ENCODE measurements at regions not wholly inside any gene's neighbourhood (a gene's known extent, or its start where the extent isn't known, plus 50 kb on each side); places are given as distances from the start of the nearest gene placed in this dataset.
"Not testable (repeated sequence)": the region's sequence is repeated elsewhere in the genome, so short reads cannot be mapped to it uniquely, and the experiment has no call there.

DNA sequence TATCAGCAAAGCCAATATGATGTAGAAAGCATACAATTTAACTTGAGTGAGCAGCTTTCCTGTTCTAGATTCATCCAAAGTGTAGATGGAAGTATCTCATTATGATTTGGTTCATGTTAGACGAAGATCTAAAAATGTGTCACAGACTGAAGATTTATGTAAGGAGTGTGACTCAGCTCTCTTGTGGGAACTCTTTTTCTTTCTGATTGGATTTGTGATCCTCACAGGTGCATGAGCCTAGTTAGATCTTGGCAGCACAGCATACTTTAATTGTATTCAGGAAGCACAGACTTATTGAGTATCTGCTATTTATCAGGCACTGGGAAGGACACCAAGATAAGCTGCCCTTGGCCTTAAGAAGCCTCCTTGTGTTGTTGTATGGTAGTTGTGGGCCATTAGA, 147.1 kb downstream of the C11orf91 start:
- no peak for DNase-seq

DNA sequence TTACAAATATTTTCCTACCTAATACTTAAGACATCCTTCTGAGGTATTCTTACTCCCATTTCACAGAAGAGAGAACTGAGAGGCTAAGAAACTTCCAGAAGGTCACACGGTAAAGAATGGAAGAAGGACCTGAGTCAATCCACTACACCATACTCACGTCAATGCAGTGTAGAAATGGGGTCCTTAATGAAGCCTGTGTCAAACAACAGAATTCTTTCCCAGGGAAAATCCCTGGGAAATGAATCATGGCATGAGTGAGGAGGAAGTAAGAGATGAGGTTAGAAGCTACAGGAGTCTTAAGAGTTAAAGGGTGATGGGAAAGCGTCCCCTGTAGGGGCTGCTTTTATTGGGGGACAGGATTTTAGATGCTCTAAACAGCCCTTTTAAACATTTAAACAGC, 147.9 kb downstream of the C11orf91 start:
- DNase-seq, result no peak

DNA sequence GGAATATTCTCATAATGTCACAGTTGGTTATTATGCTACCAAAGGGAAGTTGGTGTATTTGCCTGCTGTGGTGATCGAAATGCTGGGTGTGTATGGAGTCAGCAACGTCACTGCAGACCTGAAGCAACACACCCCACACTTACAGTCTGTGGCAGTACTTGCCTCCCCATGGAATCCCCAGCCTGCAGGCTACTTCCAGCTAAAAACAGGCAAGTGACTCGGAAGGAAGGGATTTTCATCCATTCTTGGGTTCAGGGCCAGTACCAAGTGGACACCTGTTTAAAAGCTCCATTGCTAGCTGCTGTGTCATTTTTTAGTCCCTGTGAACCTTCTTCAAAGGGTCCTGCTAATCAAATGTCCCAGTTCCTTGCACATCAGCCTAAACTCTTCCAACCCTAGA, 149.6 kb downstream of the C11orf91 start:
- no peak for DNase-seq

DNA sequence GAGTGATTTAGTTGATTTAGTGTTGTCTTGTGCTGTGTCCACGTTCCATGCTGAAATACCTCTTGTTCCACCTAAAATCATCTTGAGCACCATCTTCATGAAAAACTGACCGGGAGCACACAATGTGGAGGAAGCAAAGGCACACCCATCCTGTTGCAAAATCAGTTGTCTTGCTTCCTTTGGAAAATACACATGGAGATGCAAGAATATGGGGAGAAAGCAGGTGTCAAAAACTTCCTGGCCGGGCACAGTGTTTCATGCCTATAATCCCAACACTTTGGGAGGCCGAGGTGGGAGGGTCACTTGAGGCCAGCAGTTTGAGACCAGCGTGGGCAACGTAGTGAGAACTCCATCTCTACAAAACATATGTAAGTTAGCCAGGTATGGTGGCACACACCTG, 151.1 kb downstream of the C11orf91 start:
- DNase-seq, result no peak

DNA sequence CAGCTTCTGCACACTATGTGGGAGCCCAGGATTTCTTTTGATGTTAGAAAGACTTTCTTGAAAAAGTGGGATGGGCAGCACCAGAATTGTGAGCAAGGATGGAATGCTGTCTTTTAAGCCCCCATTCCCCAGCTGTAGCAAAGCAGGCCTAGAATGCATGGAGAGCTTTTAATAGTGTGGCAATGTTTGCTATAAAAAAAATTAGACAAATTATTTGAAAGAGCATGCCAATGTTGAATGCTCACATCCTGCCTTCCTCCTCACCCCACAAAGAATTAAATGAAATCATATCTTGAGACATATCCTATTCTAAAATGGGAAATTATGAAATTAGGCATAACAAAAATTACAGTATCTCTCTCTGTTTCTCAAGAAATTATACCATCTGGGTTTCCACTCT, 154.7 kb downstream of the C11orf91 start:
- no peak for DNase-seq

DNA sequence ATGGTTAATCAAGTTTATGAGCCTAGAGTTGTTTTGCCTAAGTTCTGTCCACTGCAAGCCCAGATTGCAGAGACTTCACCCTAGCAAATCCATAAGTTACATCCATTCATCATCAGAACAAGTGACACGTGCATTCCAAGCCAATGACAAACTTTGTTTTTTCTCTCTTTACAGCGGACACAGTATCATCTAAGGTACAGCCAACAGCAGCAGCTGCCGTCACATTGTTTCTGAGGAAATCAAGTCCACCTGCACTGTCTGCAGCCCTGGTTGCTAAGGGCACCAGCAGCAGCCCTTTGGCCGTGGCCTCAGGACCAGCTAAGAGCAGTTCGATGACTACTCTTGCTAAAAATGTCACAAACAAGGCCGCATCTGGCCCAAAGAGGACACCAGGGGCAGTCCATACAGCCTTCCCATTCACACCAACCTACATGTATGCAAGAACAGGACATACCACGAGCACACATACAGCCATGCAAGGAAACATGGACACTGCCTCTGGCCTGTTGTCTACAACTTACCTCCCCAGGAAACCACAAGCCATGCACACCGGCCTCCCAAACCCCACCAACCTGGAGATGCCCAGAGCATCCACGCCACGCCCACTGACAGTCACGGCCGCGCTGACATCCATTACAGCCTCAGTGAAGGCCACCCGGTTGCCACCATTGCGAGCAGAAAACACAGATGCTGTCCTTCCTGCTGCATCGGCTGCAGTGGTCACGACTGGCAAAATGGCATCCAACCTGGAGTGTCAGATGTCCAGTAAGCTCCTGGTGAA, 155.8 kb downstream of the C11orf91 start:
- no peak for DNase-seq

DNA sequence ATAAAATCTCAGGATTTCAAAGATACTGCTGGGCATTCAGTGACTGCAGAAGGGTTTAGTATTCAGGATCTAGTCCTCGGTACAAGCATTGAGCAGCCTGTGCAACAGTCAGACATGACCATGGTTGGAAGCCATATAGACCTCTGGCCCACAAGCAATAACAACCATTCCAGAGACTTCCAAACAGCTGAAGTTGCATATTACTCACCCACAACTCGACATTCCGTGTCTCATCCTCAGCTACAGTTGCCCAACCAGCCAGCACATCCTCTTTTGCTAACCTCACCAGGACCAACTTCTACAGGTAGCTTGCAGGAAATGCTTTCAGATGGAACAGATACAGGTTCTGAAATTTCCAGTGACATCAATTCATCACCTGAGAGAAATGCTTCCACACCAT, 156.8 kb downstream of the C11orf91 start:
- no peak for DNase-seq

DNA sequence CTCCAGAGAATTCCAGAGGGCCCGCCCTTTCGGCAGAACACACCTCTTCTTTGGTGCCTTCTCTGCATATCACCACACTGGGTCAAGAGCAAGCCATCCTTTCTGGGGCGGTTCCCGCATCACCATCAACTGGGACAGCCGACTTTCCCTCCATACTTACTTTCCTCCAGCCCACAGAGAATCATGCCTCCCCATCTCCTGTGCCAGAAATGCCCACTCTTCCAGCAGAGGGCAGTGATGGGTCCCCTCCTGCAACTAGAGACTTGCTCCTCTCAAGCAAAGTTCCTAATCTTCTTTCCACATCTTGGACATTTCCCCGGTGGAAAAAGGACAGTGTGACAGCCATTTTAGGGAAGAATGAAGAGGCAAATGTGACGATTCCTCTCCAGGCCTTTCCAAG, 157.7 kb downstream of the C11orf91 start:
- DNase-seq, result peak in 6 of 14 donors; percentile 6 to 25 (median 16)

DNA sequence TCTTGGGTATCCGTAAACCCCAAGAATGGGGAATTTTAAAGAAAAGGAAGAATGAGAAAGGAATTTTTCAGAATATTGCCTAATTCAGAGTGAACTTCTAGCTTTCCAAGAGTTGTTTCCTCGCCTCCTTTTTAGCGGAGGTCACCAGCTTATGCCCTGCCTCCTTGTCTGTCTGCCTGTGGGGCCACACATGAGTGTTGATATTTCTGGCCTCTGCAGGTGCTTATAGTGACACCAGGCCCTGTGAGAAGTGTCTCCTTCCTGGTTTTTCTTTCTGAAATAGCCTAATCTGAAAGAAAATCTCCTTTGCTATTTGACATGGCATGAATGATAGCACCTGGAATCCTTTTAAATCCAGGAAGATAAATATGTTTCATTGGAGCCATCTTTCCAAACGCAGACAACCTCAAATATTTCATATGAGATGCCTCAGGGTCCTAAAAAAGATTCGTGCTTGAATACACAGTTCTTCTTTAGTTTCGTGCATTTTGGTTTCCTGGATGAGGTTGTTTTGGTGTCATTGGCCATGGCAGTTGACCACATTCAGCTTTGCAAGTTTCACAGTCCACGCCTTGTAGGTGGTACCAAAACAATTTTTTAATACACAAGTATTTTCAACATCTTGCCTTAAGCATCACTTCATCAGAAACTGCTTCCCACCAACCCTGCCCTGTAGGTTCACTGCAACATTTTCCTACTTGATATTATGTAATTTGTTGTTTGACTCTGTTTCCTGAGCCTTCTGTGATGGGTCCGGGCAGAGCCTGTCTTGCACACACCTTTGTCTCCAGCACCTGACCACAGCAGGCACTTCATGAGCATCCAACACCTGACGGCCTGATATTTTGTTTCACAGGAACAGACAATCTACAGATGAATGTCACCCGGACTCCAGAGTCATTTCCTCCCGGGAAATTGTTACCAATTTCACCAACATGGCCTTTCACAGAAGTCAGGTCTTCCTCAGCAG, 159.4 kb downstream of the C11orf91 start:
- no peak for DNase-seq

DNA sequence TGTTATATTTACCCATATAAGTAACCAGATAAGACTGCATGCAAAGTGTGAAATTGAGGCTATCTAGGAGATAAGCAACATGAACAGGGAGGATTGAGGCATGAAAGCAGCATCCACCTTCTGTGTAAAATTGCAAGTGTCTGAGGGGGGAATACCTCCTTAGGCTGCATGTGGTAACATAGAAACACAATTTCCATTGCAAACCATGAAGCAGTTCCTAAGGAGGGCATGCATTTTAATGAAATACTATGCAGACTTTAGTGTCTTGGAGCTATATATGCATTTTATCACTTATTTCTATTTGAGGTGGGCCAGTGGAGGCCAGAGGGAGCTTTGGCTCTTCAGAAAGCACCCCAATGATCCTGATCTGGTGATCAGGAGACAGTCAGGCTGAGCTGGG, 160.2 kb downstream of the C11orf91 start:
- DNase-seq, result no peak

DNA sequence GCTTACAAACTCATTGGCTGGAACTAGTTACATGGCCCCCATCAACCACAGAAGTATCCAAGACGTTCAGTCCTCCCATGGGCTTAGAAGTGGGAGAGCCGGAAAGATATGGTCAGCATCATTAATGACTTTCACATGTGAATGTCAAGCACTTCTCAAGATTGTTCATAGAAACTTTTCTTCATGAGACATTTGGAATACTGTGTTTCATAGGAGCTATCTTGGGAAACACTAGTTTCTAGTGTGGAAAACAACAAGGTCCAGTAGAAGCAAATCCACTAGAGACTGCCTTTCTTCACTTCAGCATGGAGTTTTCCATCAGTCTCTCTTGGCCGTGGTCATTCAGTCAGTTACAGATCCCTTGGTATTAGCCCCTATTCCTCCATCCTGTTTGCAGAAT, 160.9 kb downstream of the C11orf91 start:
- no peak for DNase-seq

DNA sequence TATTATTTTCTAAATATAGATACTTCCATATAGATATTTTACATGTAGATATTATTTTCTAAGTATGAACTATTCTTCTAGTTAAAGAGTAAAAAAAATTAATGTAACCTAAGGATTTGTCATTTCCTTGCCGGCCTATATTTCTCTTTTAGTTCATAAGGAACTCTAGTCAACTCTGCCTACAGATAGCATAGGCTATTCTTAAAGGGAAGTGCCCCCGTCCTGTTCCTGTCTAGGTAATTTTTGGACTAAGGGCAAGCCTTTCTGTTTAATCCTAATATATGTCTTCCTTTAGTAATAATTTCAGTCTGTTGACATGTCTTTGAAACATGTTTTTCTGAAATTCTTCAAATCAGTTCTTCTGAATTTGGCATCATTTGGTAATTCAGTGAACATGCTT, 161.9 kb downstream of the C11orf91 start:
- DNase-seq, result no peak

DNA sequence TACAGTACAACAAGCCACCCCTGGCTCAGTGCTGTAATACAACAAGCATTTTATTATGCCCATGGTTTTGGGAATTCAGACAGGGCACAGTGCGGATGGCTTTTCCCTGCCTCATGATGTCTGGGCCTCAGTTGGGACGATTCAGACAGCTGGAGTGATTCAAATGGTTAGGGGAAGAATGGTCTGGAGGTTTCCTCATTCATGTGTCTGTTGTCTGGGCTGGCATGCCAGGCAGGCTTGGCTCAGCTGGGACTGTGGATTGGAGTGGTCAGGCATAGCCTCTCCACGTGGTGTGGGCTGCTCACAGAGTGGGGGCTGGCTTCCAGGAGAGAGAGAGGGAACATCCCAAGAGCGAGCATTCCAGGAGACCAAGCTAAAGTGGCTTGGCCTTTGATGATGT, 164.4 kb downstream of the C11orf91 start:
- DNase-seq, result peak in 6 of 14 donors; percentile 2 to 29 (median 13)

DNA sequence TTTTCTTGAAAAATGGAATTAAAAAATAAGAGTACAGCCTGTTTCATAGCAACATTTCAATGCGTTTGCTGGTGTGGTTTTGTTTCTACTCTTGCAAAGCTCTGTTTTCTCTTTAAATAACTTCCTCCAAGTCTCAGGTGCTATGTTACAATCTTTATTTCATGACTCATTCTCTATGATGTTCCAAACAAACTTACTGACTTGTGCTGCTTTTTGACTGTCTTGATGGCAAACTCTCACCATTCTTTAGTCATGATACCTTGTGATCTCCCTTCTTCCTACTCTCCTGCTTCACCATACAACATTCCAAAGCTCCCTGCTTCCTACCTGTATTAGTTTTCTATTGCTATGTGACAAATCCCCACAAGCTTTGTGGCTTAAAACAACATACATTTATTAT, 166.1 kb downstream of the C11orf91 start:
- no peak for DNase-seq

DNA sequence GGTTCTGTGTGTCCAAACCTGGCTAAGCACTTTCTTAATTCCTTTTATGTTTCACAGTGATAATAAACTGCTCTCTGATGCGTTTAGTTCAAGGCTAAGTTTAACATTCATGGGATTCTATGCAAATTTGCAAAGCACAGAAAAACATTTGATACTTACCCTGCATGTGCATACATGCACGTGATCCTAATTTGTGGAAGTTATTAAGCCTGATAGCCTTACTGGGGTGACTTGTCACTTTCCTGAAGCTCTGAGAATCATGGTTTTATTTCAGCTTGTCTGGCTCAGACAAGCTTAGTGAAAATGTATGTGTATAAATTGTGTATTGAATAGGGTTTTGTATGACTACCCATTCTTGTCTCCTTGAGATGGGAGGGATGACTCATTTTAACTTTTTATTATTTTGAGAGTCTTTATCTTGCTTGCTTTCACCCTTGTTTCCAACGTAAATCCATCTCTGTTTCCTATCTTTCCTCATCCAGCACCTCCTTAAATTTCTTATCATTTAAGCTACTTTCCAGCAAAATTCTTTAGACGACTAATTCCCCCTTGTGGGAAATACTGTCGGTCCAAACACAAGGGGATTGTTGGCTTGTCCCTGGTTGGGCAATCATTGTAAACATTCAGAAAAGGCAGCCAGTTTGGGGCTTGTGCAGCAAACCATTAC, 167.1 kb downstream of the C11orf91 start:
- DNase-seq, result no peak

DNA sequence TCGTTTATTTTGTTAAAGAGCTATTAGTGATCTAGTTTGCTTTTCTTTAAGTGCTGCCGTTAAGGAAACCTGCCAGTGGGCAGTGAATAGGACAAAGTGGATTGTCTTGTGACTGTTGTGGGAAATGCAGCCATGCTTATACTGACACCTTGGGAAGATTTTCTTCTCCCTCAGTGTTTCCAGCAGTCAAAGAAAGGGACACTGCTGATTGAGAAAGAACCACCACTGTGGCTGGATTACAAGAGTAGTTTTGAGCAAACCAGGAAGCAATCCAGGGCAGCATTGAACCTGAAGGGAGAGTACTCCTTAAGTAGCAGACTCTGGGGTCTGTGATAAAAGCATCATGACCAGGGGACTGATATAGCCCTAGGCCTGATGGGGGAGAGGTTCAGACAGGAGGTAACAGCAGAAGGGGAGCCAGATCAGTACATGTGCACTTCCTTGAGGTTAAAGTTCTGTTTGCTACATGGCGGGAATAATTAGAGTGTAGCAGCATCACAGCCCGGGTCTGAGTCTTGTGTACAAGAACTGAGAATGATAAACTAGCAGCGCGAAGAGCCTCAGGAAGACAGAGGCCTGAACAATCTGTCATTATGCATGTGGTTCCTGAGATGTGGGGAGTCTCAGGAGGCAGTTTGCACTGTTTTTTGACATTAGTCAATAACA, 167.8 kb downstream of the C11orf91 start:
- no peak for DNase-seq

DNA sequence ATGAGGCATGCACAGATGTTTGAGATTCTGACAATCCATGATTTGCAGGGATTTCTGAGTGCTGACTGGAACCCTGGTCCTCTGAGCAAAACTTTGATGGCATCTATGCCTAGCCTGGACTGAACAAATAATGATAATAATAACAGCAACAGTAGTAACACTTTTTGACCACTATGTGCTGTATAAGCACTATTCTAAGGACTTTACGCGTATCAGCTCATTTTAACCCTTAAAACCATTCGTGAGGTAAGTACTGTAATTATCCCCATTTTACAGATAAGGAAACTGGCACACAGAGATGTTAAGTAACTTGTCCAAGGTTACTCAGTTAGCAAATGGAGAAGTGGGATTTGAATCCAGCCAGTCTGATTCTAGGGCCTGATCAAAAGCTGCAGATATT, 168.4 kb downstream of the C11orf91 start:
- no peak for DNase-seq

DNA sequence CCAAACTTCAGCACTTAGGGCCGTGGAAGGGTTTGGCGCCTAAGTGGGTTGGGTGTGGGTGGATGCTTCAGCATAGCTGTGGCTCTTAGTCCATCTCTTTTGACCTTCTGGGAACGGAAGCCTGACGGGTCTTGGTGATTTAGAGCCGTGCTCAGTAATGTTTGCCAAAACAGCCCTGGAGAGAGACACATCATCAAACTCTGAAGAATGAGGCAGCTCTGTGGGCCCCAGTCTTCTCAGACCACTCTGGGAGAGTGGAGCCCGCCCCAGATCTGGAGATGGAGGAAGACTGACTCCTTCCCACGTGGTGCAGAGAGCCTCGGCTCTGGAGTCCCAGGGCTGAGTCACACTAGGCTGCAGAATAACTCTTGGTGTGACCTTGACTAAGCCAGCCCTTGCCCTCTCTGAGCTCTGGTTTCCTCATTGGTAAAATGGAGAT, 168.9 kb downstream of the C11orf91 start:
- no peak for DNase-seq

DNA sequence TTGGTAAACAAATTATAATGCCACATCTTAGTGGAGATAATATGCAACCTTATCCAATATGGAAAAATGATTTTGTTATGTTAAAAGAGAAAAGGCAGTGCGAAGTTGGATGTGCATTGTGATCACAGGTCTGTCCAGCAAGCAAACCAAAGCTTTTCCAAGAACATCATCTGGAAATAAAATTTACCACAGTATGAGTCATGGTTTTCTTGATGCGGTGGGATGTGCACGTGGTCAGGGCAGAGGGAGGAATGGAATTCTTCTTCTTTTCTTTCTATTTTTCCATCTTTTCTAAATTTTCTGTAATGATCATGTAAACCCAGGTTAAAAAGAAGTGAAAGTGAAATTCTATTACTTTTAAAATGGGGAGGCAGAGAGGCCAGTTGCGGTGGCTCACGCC, 169.8 kb downstream of the C11orf91 start:
- DNase-seq, result no peak

DNA sequence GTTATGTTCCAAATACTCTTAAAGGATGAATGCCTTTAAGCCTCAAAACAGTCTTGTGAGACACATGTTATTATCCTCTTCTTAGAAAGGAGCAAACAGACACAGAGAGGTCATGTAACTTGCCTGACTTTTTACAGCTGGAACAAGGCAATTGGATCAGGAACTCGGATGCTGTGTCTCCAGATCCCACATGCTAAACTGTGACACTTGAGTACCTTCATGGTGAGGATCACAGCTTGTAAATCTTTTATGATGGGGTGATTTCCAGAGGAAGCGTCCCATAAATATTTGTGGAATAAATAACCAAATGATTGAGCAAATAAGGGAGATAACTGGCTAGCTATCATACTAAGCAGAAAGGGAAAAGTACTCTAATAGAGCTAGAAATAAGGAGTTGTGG, 171.2 kb downstream of the C11orf91 start:
- no peak for DNase-seq

DNA sequence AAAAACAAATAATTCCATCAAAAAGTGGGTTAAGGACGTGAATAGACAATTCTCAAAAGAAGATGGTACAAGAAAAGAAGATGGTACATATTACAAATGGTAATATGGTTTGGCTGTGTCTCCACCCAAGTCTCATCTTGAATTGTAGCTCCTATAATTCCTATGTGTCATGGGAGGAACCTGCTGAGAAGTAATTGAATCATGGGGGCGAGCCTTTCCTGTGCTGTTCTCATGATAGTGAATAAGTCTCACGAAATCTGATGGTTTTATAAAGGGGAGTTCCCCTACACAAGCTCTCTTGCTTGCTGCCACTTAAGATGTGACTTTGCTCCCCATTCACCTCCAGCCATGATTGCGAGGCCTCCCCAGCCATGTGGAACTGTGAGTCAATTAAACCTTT, 172.9 kb downstream of the C11orf91 start:
- DNase-seq, result not testable (repeated sequence)

DNA sequence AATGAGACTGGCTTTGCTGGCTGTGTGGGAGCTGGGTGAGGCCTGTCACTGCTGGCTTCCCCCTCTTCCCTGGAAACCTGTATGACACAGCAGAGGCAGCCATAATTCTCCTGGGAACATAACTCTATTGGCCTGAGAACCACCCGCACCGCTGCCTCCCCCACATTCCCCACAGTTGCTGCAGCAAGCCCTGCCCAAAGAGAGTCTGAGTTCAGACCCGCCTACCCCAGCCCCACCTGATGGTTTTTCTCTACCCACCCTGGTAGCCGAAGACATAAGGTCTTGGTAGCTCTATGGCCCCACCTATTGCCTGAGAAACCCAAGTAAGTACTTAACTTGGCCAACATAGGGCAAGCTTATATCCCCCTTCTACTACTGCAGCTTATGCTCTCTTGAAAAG, 174.8 kb downstream of the C11orf91 start:
- DNase-seq, result no peak

DNA sequence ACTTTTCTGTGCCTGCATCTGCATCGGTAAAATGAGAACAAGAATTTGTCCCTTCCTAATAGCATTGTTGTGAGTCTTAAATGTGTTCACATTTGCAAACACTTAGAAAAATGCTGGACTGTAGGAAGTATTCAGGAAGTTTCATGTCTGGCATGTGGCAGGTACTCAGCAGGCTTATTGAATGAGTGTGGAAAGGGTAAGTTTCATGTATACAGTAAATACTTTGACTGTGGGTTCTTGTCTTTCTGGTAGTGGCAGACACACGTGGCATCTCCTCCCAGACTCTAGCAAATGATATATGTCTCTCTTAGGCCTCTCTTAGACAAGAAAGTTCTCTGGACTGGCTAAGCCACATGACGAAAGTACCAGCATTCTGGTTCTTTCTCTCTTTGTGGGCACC, 179.2 kb downstream of the C11orf91 start:
- no peak for DNase-seq

All from C1 segment of cervical spinal cord (tissue), 14 donors.